Neural progenitor cell (in vitro differentiated cells): ENCODE measurements at regions not wholly inside any gene's neighbourhood (a gene's known extent, or its start where the extent isn't known, plus 50 kb on each side); places are given as distances from the start of the nearest gene placed in this dataset.

Experiments
- EZH2 ChIP-seq: fragments of 200-600 bp; sonication (generic); IDR thresholded peaks from 2 replicates; pipeline ENCODE4 v1.6.1; 2017; ENCODE audit warnings: antibody characterized with exemption, mild to moderate bottlenecking, moderate library complexity
- TF ChIP-seq, protein P1 (sequence below): fragments of 200-600 bp; sonication (generic); IDR thresholded peaks from 2 replicates; pipeline ENCODE4 v1.5.1; 2017; ENCODE audit warnings: antibody characterized with exemption, mild to moderate bottlenecking

DNA sequence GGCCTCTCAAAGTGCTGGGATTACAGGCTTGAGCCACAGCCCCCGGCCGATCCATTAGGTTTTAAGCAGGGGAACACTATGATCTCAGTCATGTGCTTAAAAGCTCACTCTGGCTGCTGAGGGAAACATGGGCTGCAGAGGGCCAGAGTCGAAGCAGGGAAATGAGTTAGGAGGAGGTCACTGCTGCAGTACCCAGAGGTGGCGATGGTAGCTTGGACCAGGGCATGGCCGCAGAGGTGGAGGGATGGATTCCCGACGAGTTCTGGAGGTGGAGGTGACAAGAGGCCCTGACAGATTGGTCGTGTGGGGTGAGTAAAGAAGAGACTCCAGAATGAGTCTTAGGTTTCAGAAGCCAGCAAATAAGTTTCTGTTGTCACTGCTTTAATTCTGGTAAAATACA is 54.4 kb upstream of the INCENP start:
- TF ChIP-seq, protein P1, sequence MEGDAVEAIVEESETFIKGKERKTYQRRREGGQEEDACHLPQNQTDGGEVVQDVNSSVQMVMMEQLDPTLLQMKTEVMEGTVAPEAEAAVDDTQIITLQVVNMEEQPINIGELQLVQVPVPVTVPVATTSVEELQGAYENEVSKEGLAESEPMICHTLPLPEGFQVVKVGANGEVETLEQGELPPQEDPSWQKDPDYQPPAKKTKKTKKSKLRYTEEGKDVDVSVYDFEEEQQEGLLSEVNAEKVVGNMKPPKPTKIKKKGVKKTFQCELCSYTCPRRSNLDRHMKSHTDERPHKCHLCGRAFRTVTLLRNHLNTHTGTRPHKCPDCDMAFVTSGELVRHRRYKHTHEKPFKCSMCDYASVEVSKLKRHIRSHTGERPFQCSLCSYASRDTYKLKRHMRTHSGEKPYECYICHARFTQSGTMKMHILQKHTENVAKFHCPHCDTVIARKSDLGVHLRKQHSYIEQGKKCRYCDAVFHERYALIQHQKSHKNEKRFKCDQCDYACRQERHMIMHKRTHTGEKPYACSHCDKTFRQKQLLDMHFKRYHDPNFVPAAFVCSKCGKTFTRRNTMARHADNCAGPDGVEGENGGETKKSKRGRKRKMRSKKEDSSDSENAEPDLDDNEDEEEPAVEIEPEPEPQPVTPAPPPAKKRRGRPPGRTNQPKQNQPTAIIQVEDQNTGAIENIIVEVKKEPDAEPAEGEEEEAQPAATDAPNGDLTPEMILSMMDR: no peak
- no peak for TF ChIP-seq EZH2
